ENCODE measurements at regions not wholly inside any gene's neighbourhood (a gene's known extent, or its start where the extent isn't known, plus 50 kb on each side); places are given as distances from the start of the nearest gene placed in this dataset.

DNA sequence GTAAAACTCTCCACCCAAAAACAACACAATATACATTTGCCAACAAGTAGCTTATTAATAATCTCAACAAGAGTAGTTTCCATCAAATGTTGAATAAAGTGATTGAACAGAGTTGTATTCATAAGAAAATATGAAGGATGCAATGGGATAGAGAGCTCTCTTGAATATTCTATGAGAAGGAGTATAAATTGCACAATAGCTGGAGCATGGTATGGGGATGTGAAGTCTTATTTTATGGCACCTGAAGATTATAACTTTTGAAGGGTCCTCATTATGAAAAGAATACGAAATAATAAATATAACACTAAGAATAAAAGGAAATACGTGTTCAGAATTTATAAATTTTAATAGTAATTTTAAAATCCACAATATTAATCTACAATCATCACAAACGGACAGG, 1415.1 kb downstream of the KCNT2 start:
- no peak for TF ChIP-seq POLR2A (IDR thresholded peaks at IDR 0.05)
- TF ChIP-seq, protein P1, sequence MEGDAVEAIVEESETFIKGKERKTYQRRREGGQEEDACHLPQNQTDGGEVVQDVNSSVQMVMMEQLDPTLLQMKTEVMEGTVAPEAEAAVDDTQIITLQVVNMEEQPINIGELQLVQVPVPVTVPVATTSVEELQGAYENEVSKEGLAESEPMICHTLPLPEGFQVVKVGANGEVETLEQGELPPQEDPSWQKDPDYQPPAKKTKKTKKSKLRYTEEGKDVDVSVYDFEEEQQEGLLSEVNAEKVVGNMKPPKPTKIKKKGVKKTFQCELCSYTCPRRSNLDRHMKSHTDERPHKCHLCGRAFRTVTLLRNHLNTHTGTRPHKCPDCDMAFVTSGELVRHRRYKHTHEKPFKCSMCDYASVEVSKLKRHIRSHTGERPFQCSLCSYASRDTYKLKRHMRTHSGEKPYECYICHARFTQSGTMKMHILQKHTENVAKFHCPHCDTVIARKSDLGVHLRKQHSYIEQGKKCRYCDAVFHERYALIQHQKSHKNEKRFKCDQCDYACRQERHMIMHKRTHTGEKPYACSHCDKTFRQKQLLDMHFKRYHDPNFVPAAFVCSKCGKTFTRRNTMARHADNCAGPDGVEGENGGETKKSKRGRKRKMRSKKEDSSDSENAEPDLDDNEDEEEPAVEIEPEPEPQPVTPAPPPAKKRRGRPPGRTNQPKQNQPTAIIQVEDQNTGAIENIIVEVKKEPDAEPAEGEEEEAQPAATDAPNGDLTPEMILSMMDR (IDR thresholded peaks at IDR 0.05): no peak

Data from heart left ventricle (tissue), 13 donors.